AG04450 (cell line): ENCODE measurements at regions not wholly inside any gene's neighbourhood (a gene's known extent, or its start where the extent isn't known, plus 50 kb on each side); places are given as distances from the start of the nearest gene placed in this dataset.

Experiments used
- CTCF ChIA-PET: fragments of 300-600, 350-600 bp; formaldehyde crosslinking; extraction: SDS; loops from one replicate; lab custom pipeline; 2022; ENCODE audit warnings: antibody characterized with exemption, inconsistent platforms; lab: Charles Lee
- POLR2A ChIA-PET: fragments of 350-600 bp; formaldehyde crosslinking; extraction: SDS; loops from one replicate; lab custom pipeline; 2021; ENCODE audit warnings: antibody characterized with exemption, inconsistent platforms; lab: Yijun Ruan, JAX
- DNase-seq: peaks from one replicate; pipeline ENCODE4 v3.0.0-alpha.2; 2011; ENCODE audit warnings: low read depth, low spot score
- H3K27ac ChIP-seq: one replicate; pipeline ENCODE4 v1.5.1; 2012; ENCODE audit warnings: low read depth, low read length, control low read depth
- H3K27me3 ChIP-seq: one replicate; pipeline ENCODE4 v1.6.0; 2012; ENCODE audit warnings: low read length; ENCODE audit not compliant: control insufficient read depth, insufficient read depth
- H3K4me3 ChIP-seq: 2 replicates; pipeline ENCODE4 v1.5.1; 2011; ENCODE audit warnings: mild to moderate bottlenecking, low read depth, low read length, control low read depth
- H3K9me3 ChIP-seq: 2 replicates; pipeline ENCODE4 v1.5.1; 2012; ENCODE audit warnings: low read length; ENCODE audit not compliant: control insufficient read depth, insufficient read depth
- CTCF ChIP-seq: IDR thresholded peaks from 2 replicates; pipeline ENCODE4 v1.5.1; 2011; ENCODE audit warnings: low read depth, low read length, control low read depth, inconsistent platforms

GRCh38 chr1:38297246-38297645 is 250.7 kb upstream of the POU3F1 start:
- DNase-seq: no peak
- Histone ChIP-seq H3K27me3 (peaks cover 7% of the 10 kb centered on the region), H3K4me3 (no peak overlapping the region), H3K27ac (no peak overlapping the region), H3K9me3 (no peaks in the 10 kb centered on the region)
- ChIA-PET POLR2A (no interaction called here), CTCF (no interaction called here)
- no peak for TF ChIP-seq CTCF

- H3K27ac ChIP-seq: no peak overlapping the region
- no peak overlapping the region for H3K4me3 ChIP-seq
- no peak for DNase-seq
- H3K9me3 ChIP-seq: no peaks in the 10 kb centered on the region
- peaks cover 8% of the 10 kb centered on the region for H3K27me3 ChIP-seq
- TF ChIP-seq CTCF: no peak
- POLR2A ChIA-PET: no interaction called here
- CTCF ChIA-PET: interaction anchor here (0.6 kb wide), 1 partner anchor 269 kb away, joined by 3 read pairs; no protein-coding TSS in a partner anchor
Observed at GRCh38 chr1:38296047-38296446, 249.5 kb upstream of the POU3F1 start.

- Histone ChIP-seq H3K4me3 (no peak overlapping the region), H3K27me3 (peaks cover 10% of the 10 kb centered on the region), H3K27ac (no peak overlapping the region), H3K9me3 (no peaks in the 10 kb centered on the region)
- DNase-seq: no peak
- ChIA-PET POLR2A (no interaction called here), CTCF (no interaction called here)
- TF ChIP-seq CTCF: no peak
Observed at GRCh38 chr1:38293567-38293966, 247.0 kb upstream of the POU3F1 start.

- H3K27ac ChIP-seq: no peak overlapping the region
- POLR2A ChIA-PET: no interaction called here
- H3K9me3 ChIP-seq: no peaks in the 10 kb centered on the region
- no peak for DNase-seq
- peaks cover 10% of the 10 kb centered on the region for H3K27me3 ChIP-seq
- CTCF ChIA-PET: no interaction called here
- no peak for TF ChIP-seq CTCF
- no peak overlapping the region for H3K4me3 ChIP-seq
Observed at GRCh38 chr1:38292969-38293368, 246.4 kb upstream of the POU3F1 start.

- H3K27ac ChIP-seq: no peak overlapping the region
- H3K9me3 ChIP-seq: no peaks in the 10 kb centered on the region
- ChIA-PET CTCF (no interaction called here), POLR2A (no interaction called here)
- TF ChIP-seq CTCF: no peak
- DNase-seq: no peak
- peaks cover 10% of the 10 kb centered on the region for H3K27me3 ChIP-seq
- no peak overlapping the region for H3K4me3 ChIP-seq
Observed at GRCh38 chr1:38291906-38292521, 245.4 kb upstream of the POU3F1 start.
